Dermis microvascular lymphatic vessel endothelial cell (primary cell): ENCODE measurements at regions not wholly inside any gene's neighbourhood (a gene's known extent, or its start where the extent isn't known, plus 50 kb on each side); places are given as distances from the start of the nearest gene placed in this dataset.

Experiments used
- DNase-seq, 2 donors: peaks; one replicate each; pipeline versions ENCODE4 v3.0.0 to v3.0.0-alpha.2; 2010; ENCODE audit warnings: low read depth in 2 of 2

- DNase-seq = no peak
Observed at GRCh38 chr10:130786365-130786966, 525.1 kb downstream of the TCERG1L start.

GRCh38 chr10:130787243-130787642 is 524.3 kb downstream of the TCERG1L start:
- DNase-seq = no peak

GRCh38 chr10:130787821-130788220 is 523.7 kb downstream of the TCERG1L start:
- no peak for DNase-seq

GRCh38 chr10:130790339-130790738 is 521.2 kb downstream of the TCERG1L start:
- DNase-seq = peak in 1 of 2 donors; percentile 4

- DNase-seq = no peak
Observed at GRCh38 chr10:130792096-130792845, 519.2 kb downstream of the TCERG1L start.

- no peak for DNase-seq
Observed at GRCh38 chr10:130795819-130796218, 515.7 kb downstream of the TCERG1L start.

- no peak for DNase-seq
Observed at GRCh38 chr10:130799532-130799931, 512.0 kb downstream of the TCERG1L start.

GRCh38 chr10:130800281-130800680 is 511.2 kb downstream of the TCERG1L start:
- no peak for DNase-seq

- no peak for DNase-seq
Observed at GRCh38 chr10:130801276-130801675, 510.2 kb downstream of the TCERG1L start.

- no peak for DNase-seq
Observed at GRCh38 chr10:130801784-130802183, 509.7 kb downstream of the TCERG1L start.

GRCh38 chr10:130802301-130802700 is 509.2 kb downstream of the TCERG1L start:
- no peak for DNase-seq

- DNase-seq = no peak
Observed at GRCh38 chr10:130804281-130804680, 507.2 kb downstream of the TCERG1L start.

- DNase-seq = no peak
Observed at GRCh38 chr10:130804778-130805634, 506.5 kb downstream of the TCERG1L start.

GRCh38 chr10:130805635-130806030 is 505.9 kb downstream of the TCERG1L start:
- no peak for DNase-seq

GRCh38 chr10:130806426-130806825 is 505.1 kb downstream of the TCERG1L start:
- no peak for DNase-seq

- no peak for DNase-seq
Observed at GRCh38 chr10:130807096-130807495, 504.4 kb downstream of the TCERG1L start.

GRCh38 chr10:130807721-130808120 is 503.8 kb downstream of the TCERG1L start:
- DNase-seq = no peak

- DNase-seq = no peak
Observed at GRCh38 chr10:130808243-130808642, 503.3 kb downstream of the TCERG1L start.

GRCh38 chr10:130808686-130809085 is 502.8 kb downstream of the TCERG1L start:
- DNase-seq = no peak

GRCh38 chr10:130809181-130809580 is 502.3 kb downstream of the TCERG1L start:
- DNase-seq = no peak

- no peak for DNase-seq
Observed at GRCh38 chr10:130809761-130810515, 501.6 kb downstream of the TCERG1L start.

- DNase-seq = no peak
Observed at GRCh38 chr10:130810856-130811255, 500.7 kb downstream of the TCERG1L start.
